MG63 (cell line): ENCODE measurements at regions not wholly inside any gene's neighbourhood (a gene's known extent, or its start where the extent isn't known, plus 50 kb on each side); places are given as distances from the start of the nearest gene placed in this dataset.

Source experiments
- DNase-seq: peaks from one replicate; pipeline ENCODE4 v3.0.0-alpha.2; 2020
- H3K27me3 ChIP-seq: fragments of 250-450 bp; sonication (Bioruptor Pico); 2 replicates; pipeline ENCODE4 v1.5.1; 2020; ENCODE audit warnings: mild to moderate bottlenecking, moderate library complexity
- H3K36me3 ChIP-seq: fragments of 250-450 bp; sonication (Bioruptor Pico); 2 replicates; pipeline ENCODE4 v1.5.1; 2020; ENCODE audit warnings: mild to moderate bottlenecking, moderate library complexity
- H3K4me3 ChIP-seq: fragments of 250-450 bp; sonication (Bioruptor Pico); 2 replicates; pipeline ENCODE4 v1.5.1; 2020; ENCODE audit warnings: mild to moderate bottlenecking, moderate library complexity
- H3K9me3 ChIP-seq: fragments of 250-450 bp; sonication (Bioruptor Pico); 2 replicates; pipeline ENCODE4 v1.5.1; 2020; ENCODE audit warnings: mild to moderate bottlenecking, moderate library complexity

GRCh38 chr20:60113771-60114170 lies 155.5 kb downstream of the CDH26 start:
- no peak overlapping the region for H3K4me3 ChIP-seq
- H3K27me3 ChIP-seq: 0 out of 2 replicates have a peak, but pooled peaks cover 2% of the 10 kb centered on the region
- no peaks in the 10 kb centered on the region for H3K9me3 ChIP-seq
- H3K36me3 ChIP-seq: no peaks in the 10 kb centered on the region
- no peak for DNase-seq

GRCh38 chr20:60115451-60115850 lies 157.2 kb downstream of the CDH26 start:
- no peak overlapping the region for H3K4me3 ChIP-seq
- H3K27me3 ChIP-seq: 0 out of 2 replicates have a peak, but pooled peaks cover 2% of the 10 kb centered on the region
- H3K9me3 ChIP-seq: no peaks in the 10 kb centered on the region
- no peaks in the 10 kb centered on the region for H3K36me3 ChIP-seq
- DNase-seq: no peak

GRCh38 chr20:60116128-60116909 lies 158.1 kb downstream of the CDH26 start:
- no peak overlapping the region for H3K4me3 ChIP-seq
- no peaks in the 10 kb centered on the region for H3K36me3 ChIP-seq
- no peak for DNase-seq
- 0 out of 2 replicates have a peak, but pooled peaks cover 2% of the 10 kb centered on the region for H3K27me3 ChIP-seq
- no peaks in the 10 kb centered on the region for H3K9me3 ChIP-seq

- no peak overlapping the region for H3K4me3 ChIP-seq
- no peaks in the 10 kb centered on the region for H3K36me3 ChIP-seq
- no peak for DNase-seq
These were observed 158.8 kb downstream of the CDH26 start for GRCh38 chr20:60117065-60117464.

GRCh38 chr20:60121903-60122302 lies 163.7 kb downstream of the CDH26 start:
- Histone ChIP-seq H3K27me3 (0 out of 2 replicates have a peak, but pooled peaks cover 2% of the 10 kb centered on the region), H3K36me3 (no peaks in the 10 kb centered on the region), H3K4me3 (no peak overlapping the region), H3K9me3 (no peaks in the 10 kb centered on the region)
- DNase-seq: no peak

More at GRCh38 chr20:60117065-60117464, 158.8 kb downstream of the CDH26 start:
- no peaks in the 10 kb centered on the region for H3K9me3 ChIP-seq
- H3K27me3 ChIP-seq: 0 out of 2 replicates have a peak, but pooled peaks cover 2% of the 10 kb centered on the region

GRCh38 chr20:60122671-60123070 lies 164.4 kb downstream of the CDH26 start:
- no peaks in the 10 kb centered on the region for H3K9me3 ChIP-seq
- no peak for DNase-seq
- H3K36me3 ChIP-seq: no peaks in the 10 kb centered on the region
- no peak overlapping the region for H3K4me3 ChIP-seq
- H3K27me3 ChIP-seq: 0 out of 2 replicates have a peak, but pooled peaks cover 2% of the 10 kb centered on the region

GRCh38 chr20:60123096-60123495 lies 164.9 kb downstream of the CDH26 start:
- DNase-seq: no peak

GRCh38 chr20:60123652-60124051 lies 165.4 kb downstream of the CDH26 start:
- no peaks in the 10 kb centered on the region for H3K27me3 ChIP-seq
- no peak for DNase-seq

More at GRCh38 chr20:60123096-60123495, 164.9 kb downstream of the CDH26 start:
- Histone ChIP-seq H3K27me3 (no peaks in the 10 kb centered on the region), H3K4me3 (no peak overlapping the region), H3K36me3 (no peaks in the 10 kb centered on the region), H3K9me3 (no peaks in the 10 kb centered on the region)

GRCh38 chr20:60124776-60125381 lies 166.7 kb downstream of the CDH26 start:
- no peak for DNase-seq
- H3K9me3 ChIP-seq: no peaks in the 10 kb centered on the region
- H3K27me3 ChIP-seq: no peaks in the 10 kb centered on the region
- no peaks in the 10 kb centered on the region for H3K36me3 ChIP-seq
- no peak overlapping the region for H3K4me3 ChIP-seq

More at GRCh38 chr20:60123652-60124051, 165.4 kb downstream of the CDH26 start:
- Histone ChIP-seq H3K4me3 (no peak overlapping the region), H3K9me3 (no peaks in the 10 kb centered on the region), H3K36me3 (no peaks in the 10 kb centered on the region)

- Histone ChIP-seq H3K27me3 (no peaks in the 10 kb centered on the region), H3K9me3 (no peaks in the 10 kb centered on the region), H3K4me3 (no peak overlapping the region), H3K36me3 (no peaks in the 10 kb centered on the region)
- no peak for DNase-seq
These were observed 167.3 kb downstream of the CDH26 start for GRCh38 chr20:60125513-60125912.

GRCh38 chr20:60126975-60127374 lies 168.8 kb downstream of the CDH26 start:
- no peaks in the 10 kb centered on the region for H3K36me3 ChIP-seq
- no peaks in the 10 kb centered on the region for H3K9me3 ChIP-seq
- DNase-seq: no peak
- H3K27me3 ChIP-seq: no peaks in the 10 kb centered on the region
- H3K4me3 ChIP-seq: no peak overlapping the region

- no peak overlapping the region for H3K4me3 ChIP-seq
- no peaks in the 10 kb centered on the region for H3K9me3 ChIP-seq
- DNase-seq: no peak
These were observed 173.2 kb downstream of the CDH26 start for GRCh38 chr20:60131375-60131774.

GRCh38 chr20:60132162-60132826 lies 174.1 kb downstream of the CDH26 start:
- Histone ChIP-seq H3K27me3 (no peaks in the 10 kb centered on the region), H3K36me3 (no peaks in the 10 kb centered on the region), H3K4me3 (no peak overlapping the region), H3K9me3 (no peaks in the 10 kb centered on the region)
- no peak for DNase-seq

More at GRCh38 chr20:60131375-60131774, 173.2 kb downstream of the CDH26 start:
- H3K27me3 ChIP-seq: no peaks in the 10 kb centered on the region
- no peaks in the 10 kb centered on the region for H3K36me3 ChIP-seq

- Histone ChIP-seq H3K27me3 (no peaks in the 10 kb centered on the region), H3K9me3 (no peaks in the 10 kb centered on the region), H3K36me3 (no peaks in the 10 kb centered on the region), H3K4me3 (no peak overlapping the region)
- DNase-seq: no peak
These were observed 174.8 kb downstream of the CDH26 start for GRCh38 chr20:60132827-60133670.

GRCh38 chr20:60135276-60135675 lies 177.1 kb downstream of the CDH26 start:
- DNase-seq: no peak
- Histone ChIP-seq H3K27me3 (no peaks in the 10 kb centered on the region), H3K4me3 (no peak overlapping the region), H3K36me3 (no peaks in the 10 kb centered on the region), H3K9me3 (no peaks in the 10 kb centered on the region)

- no peaks in the 10 kb centered on the region for H3K27me3 ChIP-seq
- no peaks in the 10 kb centered on the region for H3K36me3 ChIP-seq
- no peaks in the 10 kb centered on the region for H3K9me3 ChIP-seq
- no peak overlapping the region for H3K4me3 ChIP-seq
- DNase-seq: no peak
These were observed 178.6 kb downstream of the CDH26 start for GRCh38 chr20:60136645-60137401.
